Fibroblast of the aortic adventitia (primary cell): ENCODE measurements at regions not wholly inside any gene's neighbourhood (a gene's known extent, or its start where the extent isn't known, plus 50 kb on each side); places are given as distances from the start of the nearest gene placed in this dataset.

Experiments used
- DNase-seq: peaks from one replicate; pipeline ENCODE4 v3.0.0-alpha.2; 2010; ENCODE audit warnings: low read depth
- H3K4me3 ChIP-seq: 2 replicates; pipeline ENCODE4 v1.5.1; 2011; ENCODE audit warnings: low read depth, mild to moderate bottlenecking, control low read depth, low read length, moderate library complexity
- CTCF ChIP-seq: IDR thresholded peaks from 2 replicates; pipeline ENCODE4 v1.5.1; 2011; ENCODE audit warnings: mild to moderate bottlenecking, low read length, control low read depth, inconsistent platforms; ENCODE audit not compliant: insufficient read depth

- H3K4me3 ChIP-seq = no peak overlapping the region
- no peak for TF ChIP-seq CTCF
- no peak for DNase-seq
Measured at GRCh38 chr2:18664421-18664820, 75.1 kb upstream of the NT5C1B start.

GRCh38 chr2:18663861-18664260 lies 74.5 kb upstream of the NT5C1B start:
- DNase-seq = no peak
- no peak for TF ChIP-seq CTCF
- H3K4me3 ChIP-seq = no peak overlapping the region

GRCh38 chr2:18662689-18663088 lies 73.3 kb upstream of the NT5C1B start:
- H3K4me3 ChIP-seq = no peak overlapping the region
- no peak for TF ChIP-seq CTCF
- DNase-seq = no peak

GRCh38 chr2:18659915-18660314 lies 70.5 kb upstream of the NT5C1B start:
- no peak overlapping the region for H3K4me3 ChIP-seq
- DNase-seq = no peak
- TF ChIP-seq CTCF = no peak

GRCh38 chr2:18656048-18656447 lies 66.7 kb upstream of the NT5C1B start:
- H3K4me3 ChIP-seq = no peak overlapping the region
- DNase-seq = no peak
- TF ChIP-seq CTCF = no peak

GRCh38 chr2:18651842-18652774 lies 62.7 kb upstream of the NT5C1B start:
- peak; percentile 52 for DNase-seq
- no peak overlapping the region for H3K4me3 ChIP-seq
- no peak for TF ChIP-seq CTCF

GRCh38 chr2:18650221-18650620 lies 60.9 kb upstream of the NT5C1B start:
- TF ChIP-seq CTCF = no peak
- DNase-seq = no peak
- H3K4me3 ChIP-seq = no peak overlapping the region
